ENCODE measurements at regions not wholly inside any gene's neighbourhood (a gene's known extent, or its start where the extent isn't known, plus 50 kb on each side); places are given as distances from the start of the nearest gene placed in this dataset.

DNA sequence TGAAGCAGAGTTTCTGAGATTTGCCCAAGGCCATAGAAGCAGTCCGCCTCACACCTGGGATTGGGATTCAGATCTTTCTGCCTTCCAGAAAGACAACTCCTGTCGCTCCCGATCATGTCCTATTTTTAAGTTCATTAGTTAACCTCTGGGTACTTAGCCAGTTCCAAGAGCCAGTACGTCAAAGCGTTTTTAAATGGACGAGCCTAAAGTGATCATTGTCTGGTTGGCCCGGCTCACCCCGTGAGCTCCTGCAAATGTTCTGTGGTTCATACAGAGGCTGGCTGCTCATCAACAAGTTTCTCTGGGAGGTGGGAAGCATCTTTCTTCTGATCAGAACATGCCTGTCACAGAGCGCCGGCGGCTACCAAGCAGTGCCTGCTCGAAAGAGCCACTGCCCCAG lies 554.5 kb upstream of the WWC1 start:
- no peak for ATAC-seq
- in situ Hi-C loops (cut with HindIII; ENCODE audit: extremely low pct_ligation_motif_present, low pct_unique_long_range_greater_than_20kb) = no loop called here
- DNase-seq (ENCODE audit: low spot score) = no peak
- H3K9ac ChIP-seq (ENCODE audit: insufficient read depth, low read depth, low read length) = no peak overlapping the region
- intact Hi-C loops (cut with micrococcal nuclease; ENCODE audit: unreplicated experiment) = no loop called here
- WGBS (ENCODE audit: low lambda C conversion rate) = 38% methylated on average over 9 of the region's 12 CpGs
- no peak overlapping the region for H3K4me2 ChIP-seq (ENCODE audit: low read depth, low read length)
- H3K36me3 ChIP-seq (replicated peaks in 1 of 2; ENCODE audit: control insufficient read depth in 1 of 2, insufficient read depth in 2 of 2, low read length in 2 of 2) = no peaks in the 10 kb centered on the region
- H3K4me1 ChIP-seq (ENCODE audit: insufficient read depth, low read length) = no peaks in the 10 kb centered on the region
- CTCF ChIA-PET (ENCODE audit: low intra/inter-chr PET ratio, low total read pairs) = no interaction called here
- no peak for TF ChIP-seq ZNF326 (CRISPR knock-in tag; IDR thresholded peaks at IDR 0.05; ENCODE audit: borderline replicate concordance)
- TF ChIP-seq STAG1 (CRISPR knock-in tag; IDR thresholded peaks at IDR 0.05) = no peak
- TF ChIP-seq IKZF5 (CRISPR knock-in tag; IDR thresholded peaks at IDR 0.05) = no peak
- TF ChIP-seq ARHGAP35 (CRISPR knock-in tag; IDR thresholded peaks at IDR 0.05; ENCODE audit: borderline replicate concordance) = no peak
- TF ChIP-seq HIC2 (CRISPR knock-in tag; IDR thresholded peaks at IDR 0.05; ENCODE audit: low read depth) = no peak
- no peak overlapping the region for H3K4me3 ChIP-seq (replicated peaks in 1 of 3; ENCODE audit: insufficient read depth in 1 of 3, low read depth in 2 of 3, low read length in 3 of 3)
- no peaks in the 10 kb centered on the region for H4K20me1 ChIP-seq (ENCODE audit: insufficient read depth, low read length)
- no peaks in the 10 kb centered on the region for H3K79me2 ChIP-seq (ENCODE audit: insufficient read depth, low read length)
- no peak overlapping the region for H3K27ac ChIP-seq (ENCODE audit: extremely low read length, insufficient read depth, low read length)
- H3K9me3 ChIP-seq (ENCODE audit: low read length) = no peaks in the 10 kb centered on the region
- BruUV-seq (replicated peaks) = no TSS peak
- H2AFZ ChIP-seq (ENCODE audit: low read length) = no peak overlapping the region
- no peak for FAIRE-seq
- POLR2A ChIA-PET = no interaction called here
- no peaks in the 10 kb centered on the region for H3K27me3 ChIP-seq (ENCODE audit: control insufficient read depth in 1 of 2, insufficient read depth in 2 of 2, low read length in 2 of 2)
